PC-9 (cell line): ENCODE measurements at regions not wholly inside any gene's neighbourhood (a gene's known extent, or its start where the extent isn't known, plus 50 kb on each side); places are given as distances from the start of the nearest gene placed in this dataset.

ENCODE experiments used
- CTCF ChIP-seq: fragments of 200-600 bp; sonication (generic); conservative IDR thresholded peaks from 2 replicates; pipeline ENCODE4 v1.6.1; 2017; ENCODE audit warnings: mixed run types, antibody characterized with exemption, mild to moderate bottlenecking, moderate library complexity
- EZH2 ChIP-seq: fragments of 200-600 bp; sonication (generic); IDR thresholded peaks from 2 replicates; pipeline ENCODE4 v1.8.0; 2017; ENCODE audit warnings: antibody characterized with exemption, low read depth

GRCh38 chr6:108736832-108737231 lies 111.4 kb upstream of the ARMC2 start:
- TF ChIP-seq CTCF (no peak), EZH2 (no peak)
